ENCODE measurements at regions not wholly inside any gene's neighbourhood (a gene's known extent, or its start where the extent isn't known, plus 50 kb on each side); places are given as distances from the start of the nearest gene placed in this dataset.

DNA sequence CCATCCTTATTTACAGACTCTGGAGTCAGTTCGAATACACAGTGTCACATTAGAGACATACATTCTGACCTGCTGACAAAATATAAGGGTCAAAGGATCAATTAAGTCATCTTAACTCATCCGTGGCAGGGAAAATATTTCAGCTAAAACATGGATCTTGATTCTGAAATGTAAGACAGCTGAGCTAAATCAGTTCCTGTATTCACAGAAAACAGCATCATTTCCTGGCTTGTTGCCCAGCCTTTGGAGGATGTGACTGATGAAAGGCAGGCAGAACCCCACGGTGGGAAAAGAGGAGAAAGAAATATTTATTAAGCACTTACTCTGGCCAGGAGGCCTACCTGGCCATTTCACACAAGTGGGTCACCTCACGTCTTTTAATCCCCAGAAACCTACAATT is 101.9 kb downstream of the GAS2L3 start:
- TF ChIP-seq POLR2AphosphoS5 (IDR thresholded peaks at IDR 0.05; ENCODE audit: low read depth, low read length) (no peak), TAF1 (IDR thresholded peaks at IDR 0.05; ENCODE audit: borderline replicate concordance, insufficient read depth, low read length) (no peak)

Data from PFSK-1 (cell line).